CD4-positive, alpha-beta T cell treated with Interleukin-1 beta for 1 hour (primary cell): ENCODE measurements at regions not wholly inside any gene's neighbourhood (a gene's known extent, or its start where the extent isn't known, plus 50 kb on each side); places are given as distances from the start of the nearest gene placed in this dataset.
"Not testable (repeated sequence)": the region's sequence is repeated elsewhere in the genome, so short reads cannot be mapped to it uniquely, and the experiment has no call there.

Source experiments
- DNase-seq, 2 donors: peaks; one replicate each; pipeline ENCODE4 v3.0.0-alpha.2; 2020 to 2022

DNA sequence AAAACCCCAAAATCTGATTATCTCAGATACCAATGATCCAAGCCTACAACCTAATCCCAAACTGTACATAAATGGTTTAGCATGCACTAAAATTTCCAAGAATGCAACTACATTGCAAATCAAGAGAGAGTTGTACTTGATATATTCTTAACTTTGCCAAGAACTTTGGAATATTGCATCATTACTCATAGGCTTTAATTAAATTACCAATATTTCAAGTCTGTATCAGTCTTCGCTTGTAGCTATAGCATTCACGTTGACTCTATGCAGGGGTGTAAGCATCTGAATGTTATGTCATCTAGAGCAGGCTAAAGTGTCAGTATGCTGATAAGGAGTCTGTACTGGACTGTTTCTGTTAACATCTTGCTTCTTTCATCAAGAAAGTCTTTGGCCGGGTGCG lies 56.3 kb downstream of the FOXI3 start:
- DNase-seq = no peak

DNA sequence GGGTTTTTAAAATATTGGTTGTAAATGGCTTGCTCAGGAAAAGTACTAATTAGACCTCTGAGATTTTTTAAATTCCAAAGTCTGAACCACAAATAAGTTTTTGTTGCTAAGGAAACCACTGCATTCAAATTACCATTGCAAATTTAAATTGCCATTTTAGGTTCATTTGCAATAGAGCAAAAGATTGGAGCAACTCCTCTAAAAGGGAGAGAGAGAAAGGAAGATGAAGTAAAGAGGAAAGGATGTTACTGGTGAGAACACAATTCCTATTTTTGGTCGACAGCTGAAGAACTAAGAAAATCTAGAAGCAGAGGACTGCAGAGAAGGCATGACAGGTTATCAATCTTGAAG lies 74.9 kb downstream of the FOXI3 start:
- no peak for DNase-seq

DNA sequence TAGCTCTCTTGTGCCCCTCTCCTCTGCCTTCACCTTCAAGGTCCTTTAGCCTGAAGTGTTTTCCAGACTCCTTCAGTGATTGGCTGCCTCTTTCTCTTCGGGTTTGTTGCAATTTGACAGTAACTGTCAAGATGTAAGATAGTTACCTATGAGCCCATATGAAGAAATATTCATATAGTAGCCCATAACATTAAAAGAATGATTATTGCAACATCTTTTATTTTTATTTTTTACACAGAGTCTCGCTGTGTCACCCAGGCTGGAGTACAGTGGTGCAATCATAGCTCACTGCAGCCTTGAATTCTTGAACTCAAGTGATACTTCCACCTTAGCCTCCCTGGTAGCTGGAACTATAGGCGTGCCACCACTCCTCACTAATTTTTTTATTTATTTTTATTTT lies 80.5 kb downstream of the FOXI3 start:
- DNase-seq = no peak

DNA sequence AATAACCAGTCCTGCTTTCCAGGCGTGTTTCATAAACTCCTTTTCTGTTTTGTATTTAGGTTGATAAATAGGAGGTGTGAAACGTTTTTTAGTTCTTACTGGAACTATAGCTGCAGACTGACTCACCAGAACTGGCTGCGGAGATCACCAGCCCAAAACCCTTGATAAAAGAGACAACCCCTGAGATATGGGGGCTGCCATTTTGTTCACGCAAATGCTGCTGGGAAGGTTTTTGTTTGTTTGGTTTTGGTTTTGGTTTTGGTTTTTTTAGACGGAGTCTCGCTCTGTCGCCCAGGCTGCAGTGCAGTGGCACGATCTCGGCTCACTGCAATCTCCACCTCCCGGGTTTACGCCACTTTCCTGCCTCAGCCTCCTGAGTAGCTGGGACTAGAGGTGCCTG lies 87.1 kb downstream of the FOXI3 start:
- not testable (repeated sequence) for DNase-seq

DNA sequence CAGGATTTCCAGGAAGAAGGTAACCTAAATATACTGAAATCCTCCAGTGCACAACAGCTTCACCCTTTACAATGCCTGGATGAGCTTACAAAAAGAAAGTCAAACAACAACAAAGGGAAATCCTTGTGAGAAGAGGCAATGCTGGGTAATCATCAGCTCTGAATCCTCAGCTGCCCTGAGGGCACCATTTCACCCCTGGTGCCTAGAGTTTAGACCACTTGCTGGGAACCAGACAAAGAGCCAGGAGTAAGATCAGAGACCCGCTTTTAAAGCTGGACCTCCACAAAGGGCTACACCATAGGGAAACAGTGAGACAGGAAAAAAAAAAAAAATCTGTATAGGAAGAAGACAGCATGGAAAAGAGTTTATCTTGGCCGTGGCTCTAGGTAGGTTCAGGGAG lies 97.0 kb downstream of the FOXI3 start:
- DNase-seq = no peak

DNA sequence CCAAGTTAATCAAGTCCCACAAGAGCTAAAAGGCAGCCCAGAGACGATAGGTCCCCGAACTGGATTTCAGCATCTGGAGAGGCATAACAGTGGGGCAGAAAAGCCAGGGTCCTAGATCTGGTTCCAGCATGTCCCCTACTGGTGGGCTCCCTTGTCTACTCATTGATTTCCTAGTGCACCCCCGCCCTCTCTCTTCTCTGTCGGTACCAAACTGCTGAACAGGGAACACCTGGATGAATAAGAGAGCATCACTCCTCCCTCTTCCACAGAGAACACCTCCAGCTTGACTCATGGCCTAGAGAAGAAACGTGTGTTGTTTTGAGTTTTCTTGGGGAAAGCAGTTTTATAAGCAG lies 101.3 kb downstream of the FOXI3 start:
- no peak for DNase-seq

DNA sequence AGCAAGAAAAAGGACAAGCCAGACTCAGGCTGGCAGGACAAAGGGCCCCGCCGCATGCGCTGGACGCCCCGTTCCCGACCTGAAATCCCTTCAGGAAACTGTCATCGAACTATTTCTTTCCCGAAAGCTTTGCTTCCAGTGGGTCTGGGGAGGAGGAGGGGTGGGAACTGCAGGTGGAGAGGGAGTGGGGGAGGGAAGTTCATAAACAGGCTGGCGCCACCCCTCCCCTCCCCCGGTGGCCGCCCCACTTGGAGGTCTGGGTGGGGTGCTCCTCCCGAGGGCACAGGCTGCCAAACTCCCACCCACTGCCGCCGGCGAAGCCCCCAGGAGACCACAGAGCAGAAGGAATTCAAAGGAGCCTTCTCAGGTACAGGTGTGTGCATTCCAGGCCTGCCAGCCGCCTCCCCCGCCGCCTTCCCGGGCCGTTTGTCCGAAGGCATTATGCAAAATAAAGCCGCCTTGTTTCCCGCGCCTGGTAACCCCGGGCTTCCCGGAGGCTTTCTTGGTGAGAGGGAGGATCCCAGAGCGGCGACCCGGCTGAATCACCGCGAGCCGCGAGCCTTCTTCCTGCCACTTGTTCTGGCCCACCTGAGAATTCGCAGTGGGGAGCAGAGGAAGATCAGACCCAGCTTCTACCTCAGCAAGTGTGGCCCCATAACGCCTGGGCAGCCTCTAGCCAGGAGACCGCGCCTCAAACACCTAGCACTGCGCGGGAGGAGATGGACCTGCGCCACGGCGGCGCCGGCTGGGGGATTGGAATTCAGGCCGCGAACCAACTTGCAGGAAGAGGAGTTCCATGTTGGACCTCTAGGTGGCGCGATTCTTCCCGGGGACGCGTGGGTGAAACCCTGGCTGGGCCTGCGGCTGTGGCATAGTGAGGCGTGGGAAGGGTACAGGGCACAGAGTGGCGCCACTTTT lies 101.9 kb downstream of the FOXI3 start:
- DNase-seq = peak; percentile 43 to 66

DNA sequence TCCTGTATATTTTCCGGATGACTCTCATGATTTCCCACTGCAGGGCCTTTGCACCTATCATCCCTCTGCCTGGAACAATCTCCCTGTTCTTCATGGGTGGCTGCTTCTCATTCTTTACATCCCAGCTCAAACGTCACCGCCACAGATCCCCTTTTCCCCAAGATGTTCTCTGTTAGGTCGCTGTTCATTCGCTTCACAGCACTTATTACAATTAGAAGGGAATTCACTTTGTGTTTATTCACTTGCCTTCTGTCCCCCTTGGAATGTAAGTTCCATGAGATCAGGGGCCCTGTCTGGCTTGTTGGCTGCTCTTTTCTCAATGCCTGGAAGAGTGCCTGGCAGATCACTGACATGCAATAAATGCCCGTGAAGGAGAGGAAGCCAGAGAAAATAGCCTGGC lies 106.7 kb downstream of the FOXI3 start:
- DNase-seq = no peak

DNA sequence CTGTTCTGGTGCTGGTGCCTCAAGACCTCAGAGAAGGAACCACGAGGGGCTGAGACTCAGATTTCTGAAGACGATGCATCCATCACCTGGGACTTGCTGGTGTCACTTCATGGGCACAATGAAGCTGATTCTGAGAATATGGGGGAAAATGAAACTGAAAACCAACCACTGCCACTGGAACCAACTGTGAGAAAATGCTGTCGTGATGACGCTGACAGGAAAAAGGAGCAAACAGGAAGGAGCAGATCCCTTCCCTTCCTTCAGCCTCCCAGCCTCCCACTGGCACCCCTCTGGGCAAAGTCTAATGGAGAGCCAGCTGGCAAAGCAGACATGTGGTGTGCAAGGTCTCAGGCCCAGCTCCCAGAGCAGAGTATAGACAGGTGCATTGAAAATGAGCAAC lies 109.7 kb downstream of the FOXI3 start:
- no peak for DNase-seq

DNA sequence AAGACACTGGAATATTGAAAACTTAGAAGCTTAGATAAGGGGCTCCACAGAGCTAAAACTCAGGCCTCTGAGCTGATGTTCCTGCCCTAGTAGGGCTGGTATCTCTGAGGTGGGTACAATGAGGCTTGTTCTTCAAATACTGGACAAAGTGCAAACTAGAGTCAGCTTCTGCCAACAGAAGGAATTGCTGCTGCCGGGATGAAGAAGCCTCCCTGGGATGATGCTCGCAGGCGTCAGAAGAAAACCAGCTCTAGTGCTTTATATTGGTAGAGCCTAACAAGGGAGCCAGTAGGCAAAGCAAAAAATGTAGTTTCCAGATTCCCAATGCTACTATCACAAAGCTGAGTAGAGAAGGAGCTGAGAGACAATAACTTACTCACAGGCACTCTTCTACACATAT lies 118.1 kb downstream of the FOXI3 start:
- no peak for DNase-seq

DNA sequence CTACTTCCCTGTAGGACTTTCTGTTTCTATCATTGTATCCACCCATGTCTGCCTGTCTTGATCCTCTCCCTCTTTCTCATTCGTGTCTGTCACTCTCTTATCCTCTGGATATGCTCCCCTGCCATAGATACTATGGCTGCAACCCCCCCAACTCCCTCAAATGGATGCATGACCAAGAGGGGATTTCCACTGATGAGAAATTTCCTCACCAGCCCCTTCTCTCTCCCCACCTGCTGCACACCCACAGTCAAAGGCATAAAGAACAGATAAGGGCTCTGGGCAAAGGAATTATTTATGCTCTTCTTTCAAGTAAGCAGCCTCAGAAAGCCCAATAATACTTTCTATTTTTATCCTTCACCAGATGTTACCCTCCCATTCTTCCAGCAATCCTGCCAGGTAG lies 121.3 kb downstream of the FOXI3 start:
- no peak for DNase-seq

DNA sequence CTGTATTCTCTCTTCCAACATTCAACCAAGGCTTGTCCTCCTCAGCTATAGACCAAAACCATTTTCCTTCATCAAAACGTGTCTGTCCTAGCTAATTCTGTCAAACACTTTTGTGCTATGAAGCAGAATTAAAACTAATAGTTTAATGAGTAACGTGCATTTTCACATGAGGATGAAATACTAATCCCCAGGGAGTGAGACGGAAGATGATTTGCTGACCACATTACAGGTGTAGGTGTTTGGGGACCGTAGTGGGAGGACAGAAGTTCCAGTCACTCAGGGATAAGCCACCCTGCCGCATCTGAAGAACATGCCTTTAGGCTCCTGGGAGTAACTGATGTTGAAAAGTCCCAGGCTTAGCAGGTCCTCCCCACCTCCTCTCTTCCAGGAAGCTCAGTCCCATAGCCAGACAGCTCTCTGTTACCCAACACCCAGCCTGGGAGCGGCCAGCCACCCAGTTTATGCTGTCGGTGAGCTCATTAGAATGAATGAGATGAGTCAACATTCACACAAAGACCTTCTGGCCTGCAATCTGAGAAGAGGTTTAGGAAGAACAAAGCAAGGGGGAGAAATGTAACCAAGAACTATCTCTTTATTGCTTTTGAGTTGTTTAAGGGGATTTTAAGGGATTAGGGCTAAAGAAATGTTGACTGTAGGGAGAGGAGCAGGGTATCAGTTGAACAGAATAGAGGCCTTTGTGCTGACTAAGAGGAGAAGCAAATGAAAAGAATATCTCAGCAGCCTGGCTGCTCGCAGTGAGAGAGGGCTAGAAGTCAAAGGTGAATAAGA lies 122.5 kb downstream of the FOXI3 start:
- DNase-seq = no peak

DNA sequence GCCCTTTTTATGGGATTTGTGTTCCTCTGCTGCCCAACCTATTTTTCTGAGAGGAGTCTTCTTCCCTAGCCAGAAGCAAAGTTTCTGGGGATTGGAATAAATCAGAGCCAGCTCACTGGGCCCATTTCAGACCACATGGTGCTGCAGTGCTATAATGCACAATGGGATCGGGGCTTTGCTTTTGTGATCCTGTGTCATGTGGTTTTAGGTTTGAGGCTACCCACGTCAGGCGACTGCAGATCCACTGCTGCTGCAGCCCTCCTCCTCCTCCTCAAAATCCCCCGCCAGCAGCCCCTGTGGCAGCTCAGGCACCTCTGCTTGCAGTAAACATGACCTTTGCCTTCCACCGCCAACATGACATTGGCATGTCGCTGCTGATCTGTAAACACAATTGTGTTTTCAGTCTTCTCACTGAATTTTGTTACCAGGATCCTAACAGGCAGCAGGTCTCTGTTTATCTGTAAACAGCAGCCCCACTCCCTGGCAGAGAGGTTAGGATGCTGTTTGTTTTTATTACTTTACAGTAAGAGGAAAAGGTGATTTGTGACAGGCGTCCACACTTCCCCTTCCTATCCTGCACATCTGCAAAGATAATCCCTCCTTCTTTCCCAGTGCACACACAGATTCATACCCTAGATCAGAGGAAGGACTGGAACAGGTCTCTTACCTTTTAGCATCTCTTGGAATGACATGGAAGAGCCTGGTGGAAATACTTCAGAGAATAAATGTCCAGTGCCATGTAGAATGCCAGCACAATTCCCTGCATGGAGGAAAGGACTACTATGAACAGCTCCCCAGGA lies 130.8 kb downstream of the FOXI3 start:
- DNase-seq = no peak

DNA sequence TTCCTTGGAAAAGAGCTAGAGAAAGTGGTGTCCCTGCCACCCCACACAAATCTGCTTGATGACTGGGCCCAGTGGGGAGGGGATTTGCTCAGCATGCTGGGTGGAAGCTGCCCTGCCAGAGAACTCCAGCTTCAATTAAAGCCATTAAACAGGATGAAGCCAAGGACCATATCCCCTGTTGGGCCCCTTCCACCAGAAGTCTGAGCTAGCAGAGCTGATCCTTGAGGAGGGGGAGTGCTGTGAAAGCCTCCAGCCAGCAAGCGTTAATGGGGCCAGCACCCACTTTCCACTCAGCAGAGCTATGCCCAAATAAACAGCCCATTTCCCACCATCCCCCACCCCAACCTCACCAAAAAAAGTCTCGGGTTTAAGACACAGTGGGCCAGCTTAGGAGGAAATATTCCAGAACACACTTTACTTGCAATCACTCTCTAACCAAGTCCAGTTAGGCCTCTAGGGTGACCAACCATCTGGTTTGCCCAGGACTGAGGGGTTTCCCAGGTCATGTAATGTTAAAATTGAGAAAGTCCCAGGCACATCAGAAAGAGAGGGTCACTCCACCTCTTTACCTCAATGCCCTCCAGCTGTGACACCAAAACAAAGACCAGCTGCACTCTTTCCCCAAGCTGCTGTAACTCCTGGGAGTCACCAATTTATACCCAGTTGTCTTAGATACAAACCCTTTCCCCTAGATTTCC lies 132.3 kb downstream of the FOXI3 start:
- DNase-seq = no peak

DNA sequence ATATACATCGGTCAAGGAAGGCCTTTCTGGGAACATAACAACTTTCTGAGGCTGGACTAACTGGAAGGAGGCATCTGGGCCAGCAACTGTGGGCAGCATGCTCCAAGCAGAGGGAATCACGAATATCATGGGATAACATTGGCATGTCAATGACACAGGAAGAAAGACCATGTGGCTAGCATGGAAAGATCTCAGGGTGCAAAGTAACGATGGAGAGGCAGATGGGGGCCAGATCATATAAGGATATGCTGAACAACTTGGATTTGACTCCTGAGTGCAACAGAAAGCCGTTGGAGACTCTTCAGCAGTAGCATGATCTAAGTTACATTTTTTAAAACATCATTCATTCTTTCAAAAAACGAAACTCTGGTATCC lies 133.6 kb downstream of the FOXI3 start:
- DNase-seq = no peak

DNA sequence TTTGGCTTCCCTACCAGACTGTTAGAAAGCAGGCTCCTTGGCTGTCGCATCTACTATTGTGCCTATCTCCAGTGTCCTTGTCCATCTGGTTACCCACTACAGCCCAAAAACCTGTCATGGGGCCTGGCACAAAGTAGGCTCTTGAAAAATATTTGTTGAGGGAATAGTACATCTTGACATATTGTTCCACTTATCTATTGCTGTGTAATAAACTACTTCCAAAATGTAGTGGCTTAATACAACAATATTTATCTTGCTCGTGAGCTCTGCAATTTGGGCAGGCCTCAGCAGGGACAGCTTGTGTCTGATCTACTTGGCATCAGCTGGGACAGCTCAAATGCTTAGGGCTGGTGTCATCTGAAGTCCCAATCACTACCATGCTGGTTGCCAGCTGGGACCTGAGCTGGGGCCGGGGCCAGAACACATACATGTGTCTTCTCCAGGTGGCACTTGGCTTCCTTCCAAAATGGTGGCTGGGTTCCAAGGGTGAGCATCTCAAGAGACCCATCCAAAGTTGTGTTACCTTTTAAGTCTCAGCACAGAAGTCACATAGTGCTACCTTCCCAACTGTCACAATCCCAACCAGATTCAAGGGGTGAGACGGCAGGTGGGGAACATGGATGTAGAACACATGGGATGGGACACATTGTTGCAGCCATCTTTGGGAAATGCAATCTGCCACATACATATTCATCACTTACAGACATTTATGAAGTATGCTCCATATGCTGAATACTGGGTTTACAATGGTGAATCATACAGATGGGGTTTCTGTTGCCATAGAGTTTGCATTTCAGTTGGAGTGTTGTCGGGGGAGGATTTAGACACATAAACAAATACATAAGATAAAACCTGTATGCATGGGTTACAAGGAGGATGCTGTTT lies 134.2 kb downstream of the FOXI3 start:
- DNase-seq = no peak

DNA sequence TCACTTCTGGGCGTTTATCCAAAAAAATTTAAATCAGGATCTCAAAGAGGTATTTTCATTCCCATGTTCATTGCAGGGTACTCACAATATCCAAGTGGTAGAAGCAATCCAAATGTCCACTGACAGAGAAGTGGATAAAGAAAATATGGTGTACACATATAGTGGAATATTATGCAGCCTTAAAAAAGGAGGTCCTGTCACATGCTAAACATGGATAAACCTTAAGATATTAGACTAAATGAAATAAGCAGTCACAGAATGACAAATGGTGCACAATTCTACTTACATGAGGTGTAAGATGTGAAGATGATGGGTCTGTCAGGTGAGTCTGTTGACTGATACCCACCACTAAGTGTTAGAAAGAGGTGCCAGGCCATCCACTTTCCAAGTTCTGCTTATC lies 140.6 kb downstream of the THNSL2 start:
- no peak for DNase-seq

DNA sequence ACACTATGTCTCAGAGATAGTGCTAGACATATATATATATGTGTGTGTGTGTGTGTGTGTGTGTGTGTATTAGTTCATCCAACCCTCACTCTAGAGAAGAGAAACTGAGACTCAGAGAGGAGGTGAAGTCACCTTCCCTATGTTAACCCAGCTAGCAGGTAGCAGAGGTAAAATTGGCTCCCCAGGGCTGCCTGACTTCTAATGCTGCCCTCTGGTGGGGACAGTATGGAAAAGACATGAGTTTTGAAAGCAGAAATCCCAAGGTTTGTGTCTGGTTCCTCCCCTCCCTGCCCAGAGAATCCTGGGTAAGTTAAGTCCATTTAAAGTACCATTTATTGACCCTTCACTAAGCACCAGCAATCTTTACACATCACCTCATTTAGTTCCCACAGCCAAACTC lies 137.7 kb downstream of the THNSL2 start:
- DNase-seq = peak; percentile 3 to 20

DNA sequence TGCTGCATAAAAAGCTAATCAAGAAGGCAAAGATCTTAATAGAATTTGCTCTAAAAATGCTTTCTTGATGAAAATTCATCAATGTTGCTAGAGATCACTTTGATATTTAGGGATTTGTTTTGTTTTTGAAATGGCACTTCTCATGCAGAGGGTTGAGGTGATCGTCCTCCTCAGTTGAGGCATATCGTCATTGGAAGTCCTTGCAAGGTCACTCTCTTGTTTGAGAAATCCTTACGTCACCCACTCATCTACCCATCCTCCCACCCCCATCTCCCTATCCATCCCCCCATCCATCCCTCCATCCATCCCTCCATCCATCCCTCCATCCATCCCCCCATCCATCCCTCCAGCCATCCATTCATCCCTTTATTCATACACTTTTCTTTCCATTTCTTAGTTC lies 133.7 kb downstream of the THNSL2 start:
- DNase-seq = no peak

DNA sequence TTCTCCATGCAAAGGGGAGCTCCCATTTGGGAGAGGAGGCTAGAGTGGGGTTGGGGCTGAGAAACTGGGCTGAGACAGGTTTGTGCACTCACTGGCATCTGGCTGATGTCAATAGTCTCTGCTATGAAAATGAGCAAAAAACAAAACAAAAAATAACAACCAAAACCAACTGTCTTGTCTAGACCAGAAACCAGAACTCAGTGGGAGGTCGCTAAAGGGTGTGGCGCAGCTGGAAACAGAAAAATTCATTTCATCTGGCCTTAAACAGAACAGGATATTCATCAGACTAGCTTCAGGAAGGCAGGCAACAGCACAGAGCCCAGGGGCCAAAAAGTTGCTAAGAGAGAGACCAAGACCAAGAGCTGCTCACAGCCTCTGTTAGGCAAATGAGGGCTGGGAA lies 126.1 kb downstream of the THNSL2 start:
- no peak for DNase-seq

DNA sequence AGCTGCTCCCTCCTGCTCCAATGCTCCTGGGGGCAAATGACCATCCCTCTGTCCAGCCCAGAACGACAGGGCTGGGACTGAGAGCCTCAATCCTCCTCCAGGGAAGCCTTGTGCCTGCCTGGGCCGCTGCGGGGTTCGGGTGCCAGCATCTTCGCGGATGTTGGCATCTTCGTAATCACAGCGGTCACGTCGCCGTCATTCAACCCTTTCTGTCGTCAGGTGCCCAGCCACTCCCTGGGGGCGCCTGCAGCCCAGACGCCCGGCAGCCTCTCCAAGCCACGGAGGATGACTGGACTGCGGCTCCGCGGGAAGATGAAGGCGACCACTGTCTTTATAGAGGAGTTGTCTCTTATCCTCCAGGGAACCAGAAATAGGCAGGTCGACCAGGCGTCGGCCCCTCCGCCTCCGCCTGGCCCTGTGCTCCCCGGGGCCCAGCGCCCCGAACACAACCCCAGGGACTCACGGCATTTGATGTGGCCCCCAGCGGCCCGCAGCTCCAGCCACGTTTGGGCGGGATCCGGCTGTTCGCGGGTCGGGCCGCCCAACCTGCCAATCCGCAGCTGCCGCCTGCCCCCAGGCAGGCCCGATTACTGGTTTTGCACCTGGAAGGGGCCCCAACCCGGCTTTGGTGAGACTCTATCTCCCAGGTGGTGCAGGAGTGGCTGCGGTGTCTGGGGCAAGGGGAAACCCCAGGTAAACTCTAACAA lies 113.9 kb downstream of the THNSL2 start:
- no peak for DNase-seq
